ENCODE measurements at regions not wholly inside any gene's neighbourhood (a gene's known extent, or its start where the extent isn't known, plus 50 kb on each side); places are given as distances from the start of the nearest gene placed in this dataset.

DNA sequence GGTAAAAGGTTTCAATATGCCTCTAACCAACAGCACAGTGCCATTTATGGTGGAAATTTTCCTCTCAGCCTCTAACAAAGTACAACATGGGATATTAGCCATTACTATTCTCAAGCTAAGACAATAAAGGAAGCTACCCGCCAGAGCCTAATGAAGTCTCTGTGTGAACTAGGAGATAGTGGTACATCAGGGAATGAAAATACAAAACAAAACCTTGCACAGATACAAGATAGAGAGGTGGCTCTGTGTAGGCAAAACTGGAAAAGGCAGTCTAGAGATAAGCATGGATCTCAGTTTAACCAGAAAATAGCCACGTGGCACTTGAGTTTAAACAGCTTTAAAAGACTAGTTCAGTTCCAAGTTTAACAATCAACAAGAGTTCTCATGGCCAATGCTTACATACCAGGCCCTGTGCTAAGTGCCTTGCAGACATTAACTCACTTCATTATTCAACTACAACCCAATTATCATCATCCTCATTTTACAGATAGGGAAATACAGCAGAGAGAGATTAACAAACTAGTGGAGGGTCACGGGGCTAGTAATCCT lies 279.3 kb downstream of the IGSF11 start:
- no peak for TF ChIP-seq POLR2A (IDR thresholded peaks at IDR 0.05)
- TF ChIP-seq, protein P1, sequence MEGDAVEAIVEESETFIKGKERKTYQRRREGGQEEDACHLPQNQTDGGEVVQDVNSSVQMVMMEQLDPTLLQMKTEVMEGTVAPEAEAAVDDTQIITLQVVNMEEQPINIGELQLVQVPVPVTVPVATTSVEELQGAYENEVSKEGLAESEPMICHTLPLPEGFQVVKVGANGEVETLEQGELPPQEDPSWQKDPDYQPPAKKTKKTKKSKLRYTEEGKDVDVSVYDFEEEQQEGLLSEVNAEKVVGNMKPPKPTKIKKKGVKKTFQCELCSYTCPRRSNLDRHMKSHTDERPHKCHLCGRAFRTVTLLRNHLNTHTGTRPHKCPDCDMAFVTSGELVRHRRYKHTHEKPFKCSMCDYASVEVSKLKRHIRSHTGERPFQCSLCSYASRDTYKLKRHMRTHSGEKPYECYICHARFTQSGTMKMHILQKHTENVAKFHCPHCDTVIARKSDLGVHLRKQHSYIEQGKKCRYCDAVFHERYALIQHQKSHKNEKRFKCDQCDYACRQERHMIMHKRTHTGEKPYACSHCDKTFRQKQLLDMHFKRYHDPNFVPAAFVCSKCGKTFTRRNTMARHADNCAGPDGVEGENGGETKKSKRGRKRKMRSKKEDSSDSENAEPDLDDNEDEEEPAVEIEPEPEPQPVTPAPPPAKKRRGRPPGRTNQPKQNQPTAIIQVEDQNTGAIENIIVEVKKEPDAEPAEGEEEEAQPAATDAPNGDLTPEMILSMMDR (IDR thresholded peaks at IDR 0.05 in 4 of 5, conservative IDR thresholded peaks at IDR 0.05 in 1 of 5) = no peak

Data from gastrocnemius medialis (tissue), 4 donors.